Left lung (tissue), 4 donors: ENCODE measurements at regions not wholly inside any gene's neighbourhood (a gene's known extent, or its start where the extent isn't known, plus 50 kb on each side); places are given as distances from the start of the nearest gene placed in this dataset.

Experiments used
- ATAC-seq: fragments of 200-7000 bp; cut with Tn5 transposase; one replicate; pipeline ENCODE4 v1.9.1; 2020; ENCODE audit warnings: moderate library complexity
- DNase-seq, 4 donors: peaks; one replicate each; pipeline ENCODE4 v3.0.0-alpha.2; 2013 to 2020
- H3K27ac ChIP-seq, 2 donors: fragments of 200-600 bp; sonication (generic) in 1 of 2; one replicate each; pipeline versions ENCODE4 v1.5.0 to v1.8.0; 2020 to 2021
- H3K27me3 ChIP-seq, 2 donors: fragments of 200-600 bp; sonication (generic) in 1 of 2; one replicate each; pipeline versions ENCODE4 v1.5.0 to v1.8.0; 2020 to 2021
- H3K36me3 ChIP-seq, 2 donors: fragments of 200-600 bp; sonication (generic) in 1 of 2; one replicate each; pipeline versions ENCODE4 v1.5.0 to v1.8.0; 2020 to 2021
- H3K4me1 ChIP-seq, 2 donors: fragments of 200-600 bp; one replicate each; pipeline ENCODE4 v1.8.0; 2021
- H3K4me3 ChIP-seq, 2 donors: fragments of 200-600 bp; sonication (generic) in 1 of 2; one replicate each; pipeline versions ENCODE4 v1.5.0 to v1.8.0; 2020 to 2021; ENCODE audit warnings: mild to moderate bottlenecking in 1 of 2
- H3K9me3 ChIP-seq, 2 donors: fragments of 200-600 bp; sonication (generic) in 1 of 2; one replicate each; pipeline versions ENCODE4 v1.5.0 to v1.8.0; 2020 to 2021
- CTCF ChIP-seq, 2 donors: fragments of 200-600 bp; sonication (generic) in 1 of 2; IDR thresholded peaks; one replicate each; pipeline versions ENCODE4 v1.5.0 to v1.8.0; 2021; ENCODE audit warnings: antibody characterized with exemption in 2 of 2
- intact Hi-C, 2 donors: fragments of 100-400 bp; cut with DNase I; formaldehyde crosslinking; loops; one replicate each; pipeline versions ENCODE4 v1.11.2 to v1.14.2; 2022
- donor health status: DM: no; HTN: yes; CAD: no.
- donor health status: DM: no; HTN: no; CAD: no.

- H3K36me3 ChIP-seq: no peaks in the 10 kb centered on the region
- ATAC-seq (no peak), DNase-seq (no peak)
- no peaks in the 10 kb centered on the region for H3K27me3 ChIP-seq
- H3K9me3 ChIP-seq: no peaks in the 10 kb centered on the region
- no peak overlapping the region for H3K4me3 ChIP-seq
- intact Hi-C loops: no loop called here
- TF ChIP-seq CTCF (IDR thresholded peaks at IDR 0.05): no peak
- H3K27ac ChIP-seq: no peak overlapping the region
- no peaks in the 10 kb centered on the region for H3K4me1 ChIP-seq
These were observed 239.1 kb downstream of the C1D start for GRCh38 chr2:67823726-67824125.

GRCh38 chr2:67824186-67824585 lies 238.6 kb downstream of the C1D start:
- Histone ChIP-seq H3K4me1 (no peaks in the 10 kb centered on the region), H3K27ac (no peak overlapping the region), H3K4me3 (no peak overlapping the region), H3K36me3 (no peaks in the 10 kb centered on the region), H3K9me3 (no peaks in the 10 kb centered on the region), H3K27me3 (no peaks in the 10 kb centered on the region)
- ATAC-seq (no peak), DNase-seq (peak in 1 of 4 donors; percentile 21)
- intact Hi-C loops: no loop called here
- TF ChIP-seq CTCF (IDR thresholded peaks at IDR 0.05): no peak

- ATAC-seq (no peak), DNase-seq (no peak)
- Histone ChIP-seq H3K4me3 (no peak overlapping the region), H3K27ac (no peak overlapping the region), H3K27me3 (no peaks in the 10 kb centered on the region), H3K36me3 (no peaks in the 10 kb centered on the region), H3K4me1 (no peaks in the 10 kb centered on the region), H3K9me3 (no peaks in the 10 kb centered on the region)
- intact Hi-C loops: no loop called here
- no peak for TF ChIP-seq CTCF (IDR thresholded peaks at IDR 0.05)
These were observed 237.3 kb downstream of the C1D start for GRCh38 chr2:67825476-67825875.

GRCh38 chr2:67828066-67828465 lies 234.7 kb downstream of the C1D start:
- Histone ChIP-seq H3K9me3 (no peaks in the 10 kb centered on the region), H3K4me1 (no peaks in the 10 kb centered on the region), H3K4me3 (no peak overlapping the region), H3K36me3 (no peaks in the 10 kb centered on the region), H3K27ac (no peak overlapping the region), H3K27me3 (no peaks in the 10 kb centered on the region)
- DNase-seq: peak in 1 of 4 donors; percentile 21
- ATAC-seq: peak; percentile 18
- intact Hi-C loops: no loop called here
- no peak for TF ChIP-seq CTCF (IDR thresholded peaks at IDR 0.05)

GRCh38 chr2:67829470-67829869 lies 233.3 kb downstream of the C1D start:
- intact Hi-C loops: no loop called here
- Histone ChIP-seq H3K9me3 (no peaks in the 10 kb centered on the region), H3K4me1 (no peaks in the 10 kb centered on the region), H3K27me3 (no peaks in the 10 kb centered on the region), H3K27ac (no peak overlapping the region), H3K4me3 (no peak overlapping the region), H3K36me3 (no peaks in the 10 kb centered on the region)
- no peak for ATAC-seq
- DNase-seq: no peak
- TF ChIP-seq CTCF (IDR thresholded peaks at IDR 0.05): no peak
